GM12878 (cell line): ENCODE measurements at regions not wholly inside any gene's neighbourhood (a gene's known extent, or its start where the extent isn't known, plus 50 kb on each side); places are given as distances from the start of the nearest gene placed in this dataset.
"Not testable (repeated sequence)": the region's sequence is repeated elsewhere in the genome, so short reads cannot be mapped to it uniquely, and the experiment has no call there.

Experiments
- ATAC-seq: fragments of 200-7000 bp; cut with Tn5 transposase; 3 replicates; pipeline ENCODE4 v1.9.1; 2020; ENCODE audit warnings: mild to moderate bottlenecking, moderate library complexity
- BruUV-seq: library from RNA; stranded (reverse); fragments of 400-500 nt; replicated peaks from 2 replicates; lab custom pipeline; 2021; lab: Mats Ljungman, UMichigan
- CTCF ChIA-PET: fragments of 300-600 bp; sonication (Branson Sonifier 250); formaldehyde crosslinking; extraction: SDS; loops from one replicate; lab custom pipeline; 2021; ENCODE audit warnings: inconsistent platforms; lab: Yijun Ruan, JAX
- POLR2A ChIA-PET: fragments of 350-600 bp; formaldehyde crosslinking; extraction: SDS; loops from one replicate; lab custom pipeline; 2021; ENCODE audit warnings: inconsistent platforms; lab: Charles Lee
- RAD21 ChIA-PET: fragments of 300-600 bp; sonication (Branson Sonifier 250); formaldehyde crosslinking; loops from one replicate; lab custom pipeline; 2023; ENCODE audit warnings: antibody characterized with exemption; ENCODE audit not compliant: unreplicated experiment; lab: Charles Lee
- SMC1A ChIA-PET: fragments of 300-600 bp; sonication (Branson Sonifier 250); formaldehyde crosslinking; loops from one replicate; lab custom pipeline; 2023; ENCODE audit not compliant: unreplicated experiment, uncharacterized antibody; lab: Charles Lee
- DNase-seq: peaks from one replicate; pipeline ENCODE4 v3.0.0-alpha.2; 2011; ENCODE audit warnings: low read depth, low spot score
- FAIRE-seq: peaks from 3 replicates; lab custom pipeline; 2011; peaks lifted over from hg19 to GRCh38; lab: Jason Lieb, UNC
- H2AFZ ChIP-seq: 2 replicates; pipeline ENCODE4 v1.6.0; 2011; ENCODE audit warnings: low read depth, low read length, control low read depth; ENCODE audit not compliant: control insufficient read depth
- H3K27ac ChIP-seq: 2 replicates; pipeline ENCODE4 v1.5.1; 2011; ENCODE audit warnings: control low read depth; ENCODE audit not compliant: control insufficient read depth, insufficient read depth
- H3K27me3 ChIP-seq, 2 experiments: replicated peaks in 1 of 2; 2 replicates each; pipeline versions ENCODE4 v1.6.0 to v1.6.1; 2011; ENCODE audit warnings: low read length in 1 of 2; ENCODE audit not compliant: control insufficient read depth in 2 of 2, insufficient read depth in 2 of 2
- H3K36me3 ChIP-seq, 2 experiments: 2 replicates each; pipeline ENCODE4 v1.5.1; 2011; ENCODE audit warnings: low read length in 1 of 2; ENCODE audit not compliant: control insufficient read depth in 2 of 2, insufficient read depth in 2 of 2
- H3K4me1 ChIP-seq: 2 replicates; pipeline ENCODE4 v1.6.1; 2011; ENCODE audit warnings: mild to moderate bottlenecking, low read length, moderate library complexity, mixed read lengths; ENCODE audit not compliant: control insufficient read depth, insufficient read depth
- H3K4me2 ChIP-seq: 2 replicates; pipeline ENCODE4 v1.6.0; 2011; ENCODE audit warnings: control low read depth; ENCODE audit not compliant: control insufficient read depth, insufficient read depth
- H3K4me3 ChIP-seq: fragments of 200-600 bp; sonication (generic); 2 replicates; pipeline ENCODE4 v1.5.1; 2016
- H3K79me2 ChIP-seq: 2 replicates; pipeline ENCODE4 v1.6.0; 2011; ENCODE audit warnings: low read length; ENCODE audit not compliant: control insufficient read depth, insufficient read depth
- H3K9ac ChIP-seq: 2 replicates; pipeline ENCODE4 v1.8.0; 2011; ENCODE audit warnings: low read length, control low read depth, mixed read lengths; ENCODE audit not compliant: control insufficient read depth, insufficient read depth
- H3K9me3 ChIP-seq: replicated peaks from 3 replicates; pipeline ENCODE4 v1.5.1; 2011; ENCODE audit warnings: mild to moderate bottlenecking, low read length; ENCODE audit not compliant: control insufficient read depth, insufficient read depth
- H4K20me1 ChIP-seq: 2 replicates; pipeline ENCODE4 v1.6.0; 2011; ENCODE audit not compliant: control insufficient read depth, insufficient read depth
- NR2C2 ChIP-seq: IDR thresholded peaks from 2 replicates; pipeline ENCODE4 v1.6.1; 2011; ENCODE audit warnings: borderline replicate concordance, low read depth; ENCODE audit not compliant: control insufficient read depth, insufficient read length
- POU2F2 ChIP-seq: IDR thresholded peaks from 3 replicates; pipeline ENCODE4 v1.6.1; 2011; ENCODE audit warnings: low read depth, mild to moderate bottlenecking, low read length, borderline replicate concordance
- SIN3A ChIP-seq: IDR thresholded peaks from 2 replicates; pipeline ENCODE4 v1.6.1; 2012; ENCODE audit warnings: low read depth, low read length, improper control_type of control experiment
- WRNIP1 ChIP-seq: IDR thresholded peaks from 2 replicates; pipeline ENCODE4 v1.6.1; 2011; ENCODE audit warnings: low read depth, low read length, improper control_type of control experiment, borderline replicate concordance
- ZBED1 ChIP-seq: IDR thresholded peaks from 2 replicates; pipeline ENCODE4 v1.6.1; 2016; ENCODE audit warnings: borderline replicate concordance
- ZNF24 ChIP-seq: fragments of 450-650 bp; IDR thresholded peaks from 2 replicates; pipeline ENCODE4 v1.6.1; 2017; ENCODE audit warnings: antibody characterized with exemption, mild to moderate bottlenecking
- ZSCAN29 ChIP-seq: fragments of 450-650 bp; IDR thresholded peaks from 2 replicates; pipeline ENCODE4 v1.6.1; 2017; ENCODE audit warnings: mild to moderate bottlenecking, moderate library complexity
- WGBS: methylation state at CpG from one replicate; pipeline ENCODE4 v1.1.6; 2016; ENCODE audit warnings: low lambda C conversion rate; ENCODE audit not compliant: insufficient replicate concordance, insufficient coverage; ENCODE audit errors: missing lambda C conversion rate; 5-methylcytosine and 5-hydroxymethylcytosine counted together
- in situ Hi-C: fragments of 300-500 bp; cut with MboI; formaldehyde crosslinking; loops from 9 replicates; pipeline ENCODE4 v1.14.3; 2018; ENCODE audit warnings: mixed read lengths
- intact Hi-C: fragments of 100-400 bp; cut with micrococcal nuclease; formaldehyde crosslinking; loops from one replicate; pipeline ENCODE4 v1.14.2; 2022; ENCODE audit not compliant: unreplicated experiment
- TF ChIP-seq, protein P1 (sequence below): IDR thresholded peaks from 2 replicates; pipeline ENCODE4 v1.6.1; 2011; ENCODE audit warnings: borderline replicate concordance, low read depth, mild to moderate bottlenecking, moderate library complexity, low read length; ENCODE audit not compliant: insufficient read depth, poor library complexity, severe bottlenecking

DNA sequence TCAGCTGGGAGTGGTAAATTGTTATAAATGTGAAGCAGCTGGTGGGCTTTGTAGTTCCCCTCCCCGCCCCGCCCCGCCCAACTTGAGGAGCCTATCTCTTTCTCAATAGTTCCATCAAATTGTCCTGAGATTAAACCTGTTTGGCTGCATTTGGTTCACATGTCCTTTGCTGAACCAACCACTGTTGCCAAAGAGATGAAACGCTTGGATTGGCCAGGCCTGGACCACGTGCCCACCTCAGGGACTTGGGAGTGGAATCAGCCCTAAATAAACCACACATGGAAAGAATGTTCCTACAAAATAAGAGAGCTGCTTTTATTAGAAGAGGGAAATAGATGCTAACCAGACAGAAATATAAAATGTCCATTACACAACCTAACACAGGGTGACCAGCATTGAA, 424.9 kb upstream of the KAZN start:
- no peak for DNase-seq
- H4K20me1 ChIP-seq = no peaks in the 10 kb centered on the region
- no peaks in the 10 kb centered on the region for H3K27me3 ChIP-seq
- intact Hi-C loops = no loop called here
- no peak for FAIRE-seq
- H3K79me2 ChIP-seq = no peaks in the 10 kb centered on the region
- ATAC-seq = no peak
- no peaks in the 10 kb centered on the region for H3K9me3 ChIP-seq
- H3K4me2 ChIP-seq = no peak overlapping the region
- TF ChIP-seq ZSCAN29 (no peak), SIN3A (no peak), WRNIP1 (no peak), ZBED1 (no peak), ZNF24 (no peak), POU2F2 (no peak), NR2C2 (no peak)
- TF ChIP-seq, protein P1, sequence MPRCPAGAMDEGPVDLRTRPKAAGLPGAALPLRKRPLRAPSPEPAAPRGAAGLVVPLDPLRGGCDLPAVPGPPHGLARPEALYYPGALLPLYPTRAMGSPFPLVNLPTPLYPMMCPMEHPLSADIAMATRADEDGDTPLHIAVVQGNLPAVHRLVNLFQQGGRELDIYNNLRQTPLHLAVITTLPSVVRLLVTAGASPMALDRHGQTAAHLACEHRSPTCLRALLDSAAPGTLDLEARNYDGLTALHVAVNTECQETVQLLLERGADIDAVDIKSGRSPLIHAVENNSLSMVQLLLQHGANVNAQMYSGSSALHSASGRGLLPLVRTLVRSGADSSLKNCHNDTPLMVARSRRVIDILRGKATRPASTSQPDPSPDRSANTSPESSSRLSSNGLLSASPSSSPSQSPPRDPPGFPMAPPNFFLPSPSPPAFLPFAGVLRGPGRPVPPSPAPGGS = no peak
- TF ChIP-seq, all 136 proteins: peak for 0
- no peaks in the 10 kb centered on the region for H3K4me1 ChIP-seq
- no peak overlapping the region for H3K27ac ChIP-seq
- no peak overlapping the region for H3K9ac ChIP-seq
- BruUV-seq = no TSS peak
- CTCF ChIA-PET = no interaction called here
- WGBS = 0% methylated on average over 4 of the region's 5 CpGs
- POLR2A ChIA-PET = no interaction called here
- H2AFZ ChIP-seq = no peak overlapping the region
- SMC1A ChIA-PET = no interaction called here
- in situ Hi-C loops = no loop called here
- RAD21 ChIA-PET = no interaction called here
- no peaks in the 10 kb centered on the region for H3K36me3 ChIP-seq
- no peak overlapping the region for H3K4me3 ChIP-seq

DNA sequence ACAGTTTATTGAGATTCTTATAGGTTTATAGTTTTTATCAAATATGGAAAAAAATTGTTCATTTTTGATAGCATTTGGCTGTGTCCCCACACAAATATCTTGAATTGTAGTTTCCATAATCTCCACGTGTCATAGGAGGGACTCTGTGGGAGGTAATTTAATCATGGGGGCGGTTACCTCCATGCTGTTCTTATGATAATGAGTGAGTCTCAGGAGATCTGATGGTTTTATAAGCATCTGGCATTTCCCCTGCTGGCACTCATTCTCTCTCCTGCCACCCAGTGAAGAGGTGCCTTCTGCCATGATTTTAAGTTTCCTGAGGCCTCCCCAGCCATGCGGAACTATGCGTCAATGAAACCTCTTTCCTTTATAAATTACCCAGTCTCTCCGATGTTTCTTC, 420.6 kb upstream of the KAZN start:
- H3K9me3 ChIP-seq, H4K20me1 ChIP-seq, H3K9ac ChIP-seq, H3K4me2 ChIP-seq, RAD21 ChIA-PET, in situ Hi-C loops, DNase-seq, FAIRE-seq, H3K27me3 ChIP-seq, intact Hi-C loops, H3K4me1 ChIP-seq, H2AFZ ChIP-seq, H3K79me2 ChIP-seq, CTCF ChIA-PET, H3K36me3 ChIP-seq, H3K4me3 ChIP-seq, SMC1A ChIA-PET, BruUV-seq, ATAC-seq, H3K27ac ChIP-seq, POLR2A ChIA-PET: not testable (repeated sequence)
- 43% methylated on average over 5 of the region's 5 CpGs for WGBS
